ENCODE measurements at regions not wholly inside any gene's neighbourhood (a gene's known extent, or its start where the extent isn't known, plus 50 kb on each side); places are given as distances from the start of the nearest gene placed in this dataset.

DNA sequence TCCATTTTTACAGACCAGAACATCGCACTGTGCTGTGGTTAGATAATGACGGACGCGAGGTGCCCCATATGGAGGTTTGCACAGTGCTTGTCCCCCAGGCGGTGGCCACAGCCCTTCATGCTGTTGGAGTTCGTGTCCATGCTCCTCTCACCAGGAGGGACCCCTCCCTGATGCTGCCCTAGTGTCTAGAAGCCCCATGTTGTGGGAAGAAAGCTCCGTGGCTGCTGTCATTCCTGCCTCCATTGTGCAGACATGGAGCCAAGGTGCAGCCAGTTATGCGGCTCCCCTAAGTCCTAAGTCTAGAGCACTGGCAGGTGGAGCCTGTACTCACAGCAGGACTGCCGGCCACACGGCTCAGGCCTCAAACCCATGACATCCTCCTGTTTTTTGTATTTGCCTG, 464.9 kb downstream of the EIPR1 start:
- TF ChIP-seq CTCF (IDR thresholded peaks at IDR 0.05) (no peak), POLR2A (IDR thresholded peaks at IDR 0.05) (no peak)
